BE2C (cell line): ENCODE measurements at regions not wholly inside any gene's neighbourhood (a gene's known extent, or its start where the extent isn't known, plus 50 kb on each side); places are given as distances from the start of the nearest gene placed in this dataset.
"Not testable (repeated sequence)": the region's sequence is repeated elsewhere in the genome, so short reads cannot be mapped to it uniquely, and the experiment has no call there.

ENCODE experiments used
- DNase-seq: peaks from one replicate; pipeline ENCODE4 v3.0.0-alpha.2; 2020
- H3K27me3 ChIP-seq: fragments of 250-450 bp; sonication (Bioruptor Pico); 2 replicates; pipeline ENCODE4 v1.5.1; 2020; ENCODE audit warnings: mild to moderate bottlenecking
- H3K36me3 ChIP-seq: fragments of 250-450 bp; sonication (Bioruptor Pico); 2 replicates; pipeline ENCODE4 v1.5.1; 2020; ENCODE audit warnings: mild to moderate bottlenecking
- H3K4me1 ChIP-seq: fragments of 250-450 bp; sonication (Bioruptor Pico); 2 replicates; pipeline ENCODE4 v1.5.1; 2020
- H3K4me3 ChIP-seq: 2 replicates; pipeline ENCODE4 v1.5.1; 2011; ENCODE audit warnings: low read depth, low read length
- H3K9me3 ChIP-seq: fragments of 250-450 bp; sonication (Bioruptor Pico); 2 replicates; pipeline ENCODE4 v1.5.1; 2020
- CTCF ChIP-seq: IDR thresholded peaks from 2 replicates; pipeline ENCODE4 v1.5.1; 2012; ENCODE audit warnings: mild to moderate bottlenecking, low read depth, low read length

GRCh38 chr5:91770400-91770799, 387.3 kb upstream of the ARRDC3 start:
- Histone ChIP-seq H3K4me3 (no peak overlapping the region), H3K9me3 (no peaks in the 10 kb centered on the region), H3K27me3 (0 out of 2 replicates have a peak, but pooled peaks cover 3% of the 10 kb centered on the region), H3K4me1 (no peaks in the 10 kb centered on the region), H3K36me3 (no peaks in the 10 kb centered on the region)
- no peak for DNase-seq
- TF ChIP-seq CTCF, result no peak

- not testable (repeated sequence) for H3K4me1 ChIP-seq, H3K36me3 ChIP-seq
Measured at GRCh38 chr5:91757383-91757782, 374.3 kb upstream of the ARRDC3 start.

GRCh38 chr5:91754990-91755389, 371.9 kb upstream of the ARRDC3 start:
- TF ChIP-seq CTCF, result no peak
- H3K27me3 ChIP-seq, result peaks cover 12% of the 10 kb centered on the region
- no peaks in the 10 kb centered on the region for H3K4me1 ChIP-seq
- no peaks in the 10 kb centered on the region for H3K36me3 ChIP-seq
- no peaks in the 10 kb centered on the region for H3K9me3 ChIP-seq
- H3K4me3 ChIP-seq, result no peak overlapping the region
- DNase-seq, result no peak

More at GRCh38 chr5:91757383-91757782, 374.3 kb upstream of the ARRDC3 start:
- H3K9me3 ChIP-seq, DNase-seq, H3K4me3 ChIP-seq: not testable (repeated sequence)
- peaks cover 11% of the 10 kb centered on the region for H3K27me3 ChIP-seq

GRCh38 chr5:91744470-91744869, 361.4 kb upstream of the ARRDC3 start:
- H3K27me3 ChIP-seq, H3K4me1 ChIP-seq, H3K9me3 ChIP-seq, H3K36me3 ChIP-seq, DNase-seq, H3K4me3 ChIP-seq: not testable (repeated sequence)

GRCh38 chr5:91742550-91742949, 359.4 kb upstream of the ARRDC3 start:
- DNase-seq, result no peak
- Histone ChIP-seq H3K36me3 (no peaks in the 10 kb centered on the region), H3K4me3 (no peak overlapping the region), H3K27me3 (no peaks in the 10 kb centered on the region; the same call in 1 of the 2 replicates), H3K4me1 (no peaks in the 10 kb centered on the region), H3K9me3 (no peaks in the 10 kb centered on the region)
- no peak for TF ChIP-seq CTCF

- DNase-seq, result no peak
- no peaks in the 10 kb centered on the region for H3K9me3 ChIP-seq
- no peaks in the 10 kb centered on the region; the same call in 1 of the 2 replicates for H3K27me3 ChIP-seq
- TF ChIP-seq CTCF, result no peak
- no peak overlapping the region for H3K4me3 ChIP-seq
- H3K4me1 ChIP-seq, result no peaks in the 10 kb centered on the region
- H3K36me3 ChIP-seq, result no peaks in the 10 kb centered on the region
Measured at GRCh38 chr5:91741764-91742505, 358.8 kb upstream of the ARRDC3 start.

- Histone ChIP-seq H3K27me3 (no peaks in the 10 kb centered on the region), H3K36me3 (no peaks in the 10 kb centered on the region), H3K4me1 (no peaks in the 10 kb centered on the region), H3K4me3 (no peak overlapping the region), H3K9me3 (no peaks in the 10 kb centered on the region)
- TF ChIP-seq CTCF, result no peak
- DNase-seq, result no peak
Measured at GRCh38 chr5:91730026-91730425, 346.9 kb upstream of the ARRDC3 start.
